ENCODE measurements at regions not wholly inside any gene's neighbourhood (a gene's known extent, or its start where the extent isn't known, plus 50 kb on each side); places are given as distances from the start of the nearest gene placed in this dataset.
"Not testable (repeated sequence)": the region's sequence is repeated elsewhere in the genome, so short reads cannot be mapped to it uniquely, and the experiment has no call there.

DNA sequence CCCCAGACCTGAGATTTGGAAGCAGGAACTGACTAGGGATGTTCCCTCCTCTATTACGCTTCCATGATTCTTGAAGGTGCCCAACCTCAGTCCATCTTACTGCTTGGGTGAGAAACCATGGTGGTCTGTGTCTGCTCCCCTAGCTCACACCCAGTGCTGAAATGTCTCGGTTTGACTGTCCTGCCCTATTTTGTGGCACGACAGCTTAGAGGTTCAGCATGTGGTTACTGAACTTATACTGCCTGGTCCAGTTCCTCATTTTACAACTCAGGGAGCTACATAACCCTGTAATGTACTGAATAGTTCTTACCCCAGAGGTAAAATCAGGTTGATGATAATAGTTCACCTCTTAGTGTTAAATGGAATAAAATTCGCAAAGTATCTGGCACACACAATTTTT lies 203.1 kb downstream of the RBM46 start:
- no peak for DNase-seq (ENCODE audit: low read depth)

GRCh38 chr4:154984616-154985015 lies 203.5 kb downstream of the RBM46 start:
- TF ChIP-seq CTCF (IDR thresholded peaks at IDR 0.05; ENCODE audit: insufficient read depth, low read length, poor library complexity, severe bottlenecking): no peak
- DNase-seq (ENCODE audit: low read depth): no peak

More for the DNA sequence above, 203.1 kb downstream of the RBM46 start:
- H3K4me3 ChIP-seq (ENCODE audit: low read depth, low read length): no peak overlapping the region
- H3K27me3 ChIP-seq (ENCODE audit: control insufficient read depth, insufficient read depth, low read length): no peaks in the 10 kb centered on the region
- no peaks in the 10 kb centered on the region for H3K36me3 ChIP-seq (ENCODE audit: control insufficient read depth, insufficient read depth, low read length)
- no peak for TF ChIP-seq CTCF (IDR thresholded peaks at IDR 0.05; ENCODE audit: insufficient read depth, low read length, poor library complexity, severe bottlenecking)

GRCh38 chr4:154985673-154986072 lies 204.6 kb downstream of the RBM46 start:
- TF ChIP-seq CTCF (IDR thresholded peaks at IDR 0.05; ENCODE audit: insufficient read depth, low read length, poor library complexity, severe bottlenecking): no peak
- DNase-seq (ENCODE audit: low read depth): no peak
- H3K4me3 ChIP-seq (ENCODE audit: low read depth, low read length): no peak overlapping the region

More at GRCh38 chr4:154984616-154985015, 203.5 kb downstream of the RBM46 start:
- Histone ChIP-seq H3K36me3 (ENCODE audit: control insufficient read depth, insufficient read depth, low read length) (no peaks in the 10 kb centered on the region), H3K4me3 (ENCODE audit: low read depth, low read length) (no peak overlapping the region), H3K27me3 (ENCODE audit: control insufficient read depth, insufficient read depth, low read length) (no peaks in the 10 kb centered on the region)

DNA sequence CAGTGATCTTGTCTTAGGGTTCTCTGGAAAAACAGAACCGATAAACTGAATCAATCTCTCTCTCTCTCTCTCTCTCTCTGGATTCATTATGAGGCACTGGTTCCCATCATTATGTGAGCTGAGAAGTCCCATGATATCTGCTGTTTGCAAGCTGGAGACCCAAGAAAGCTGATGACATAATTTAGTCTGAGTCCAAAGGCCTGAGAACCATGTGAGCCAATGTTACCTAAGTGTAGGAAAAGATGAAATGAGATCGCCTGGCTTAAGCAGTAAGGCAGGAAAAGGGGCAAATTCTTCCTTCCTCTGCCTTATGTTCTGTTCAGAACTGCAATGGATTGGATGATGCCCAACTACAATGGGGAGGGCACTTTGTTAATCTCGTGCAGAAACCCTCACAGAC lies 207.4 kb downstream of the RBM46 start:
- Histone ChIP-seq H3K27me3 (ENCODE audit: control insufficient read depth, insufficient read depth, low read length) (no peaks in the 10 kb centered on the region), H3K4me3 (ENCODE audit: low read depth, low read length) (no peak overlapping the region), H3K36me3 (ENCODE audit: control insufficient read depth, insufficient read depth, low read length) (no peaks in the 10 kb centered on the region)
- TF ChIP-seq CTCF (IDR thresholded peaks at IDR 0.05; ENCODE audit: insufficient read depth, low read length, poor library complexity, severe bottlenecking): no peak
- no peak for DNase-seq (ENCODE audit: low read depth)

More at GRCh38 chr4:154985673-154986072, 204.6 kb downstream of the RBM46 start:
- Histone ChIP-seq H3K36me3 (ENCODE audit: control insufficient read depth, insufficient read depth, low read length) (no peaks in the 10 kb centered on the region), H3K27me3 (ENCODE audit: control insufficient read depth, insufficient read depth, low read length) (no peaks in the 10 kb centered on the region)

DNA sequence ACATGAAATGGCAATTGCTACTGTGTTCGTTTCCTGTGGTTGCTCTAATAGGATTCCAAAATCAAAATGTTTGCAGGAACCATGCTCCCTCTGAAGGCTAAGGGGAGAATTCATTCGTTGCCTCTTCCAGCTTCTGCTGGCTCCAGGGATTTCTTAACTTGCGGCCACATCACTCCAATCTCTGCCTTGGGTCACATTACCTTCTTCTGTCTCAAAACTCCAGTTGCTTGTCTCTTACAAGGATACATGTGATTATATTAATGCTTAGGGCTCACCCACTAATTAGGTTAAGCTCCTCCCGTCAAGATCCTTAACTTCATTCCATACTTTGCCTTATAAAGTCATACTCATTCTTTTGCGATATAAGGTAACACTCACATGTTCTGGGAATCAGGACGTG lies 208.4 kb downstream of the RBM46 start:
- no peak for DNase-seq (ENCODE audit: low read depth)
- Histone ChIP-seq H3K27me3 (ENCODE audit: control insufficient read depth, insufficient read depth, low read length) (no peaks in the 10 kb centered on the region), H3K36me3 (ENCODE audit: control insufficient read depth, insufficient read depth, low read length) (no peaks in the 10 kb centered on the region), H3K4me3 (ENCODE audit: low read depth, low read length) (no peak overlapping the region)
- TF ChIP-seq CTCF (IDR thresholded peaks at IDR 0.05; ENCODE audit: insufficient read depth, low read length, poor library complexity, severe bottlenecking): no peak

GRCh38 chr4:154997866-154998265 lies 210.6 kb upstream of the NPY2R start:
- H3K27me3 ChIP-seq (ENCODE audit: control insufficient read depth, insufficient read depth, low read length); DNase-seq (ENCODE audit: low read depth); H3K4me3 ChIP-seq (ENCODE audit: low read depth, low read length); H3K36me3 ChIP-seq (ENCODE audit: control insufficient read depth, insufficient read depth, low read length): not testable (repeated sequence)
